ENCODE measurements at regions not wholly inside any gene's neighbourhood (a gene's known extent, or its start where the extent isn't known, plus 50 kb on each side); places are given as distances from the start of the nearest gene placed in this dataset.
A peak's percentile ranks its signal among the peaks of the same experiment; 100 is the strongest.

DNA sequence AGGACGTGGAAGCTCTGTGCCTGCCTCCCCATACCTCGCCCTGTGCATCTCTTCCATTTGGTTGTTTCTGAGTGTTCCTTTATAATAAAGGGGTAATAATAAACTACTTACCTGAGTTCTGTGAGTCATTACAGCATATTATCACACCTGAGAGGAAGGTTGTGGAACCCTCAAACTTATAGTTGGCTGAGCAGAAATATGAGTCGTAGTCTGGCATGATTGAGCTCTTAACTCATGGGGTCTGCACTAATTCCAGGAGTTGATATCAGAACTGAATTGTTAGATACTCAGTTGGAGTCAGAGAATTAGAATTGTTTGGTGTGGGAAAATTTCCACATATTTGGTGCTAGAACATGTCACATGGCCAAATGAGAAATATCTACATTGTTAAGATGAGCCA lies 52.4 kb upstream of the HTR2A start:
- DNase-seq: no peak
- no peak overlapping the region for H3K4me3 ChIP-seq
- peaks cover 5% of the 10 kb centered on the region; the same call in 1 of the 2 replicates for H3F3A ChIP-seq (ENCODE audit: insufficient read depth, low read depth)
- H3K79me2 ChIP-seq (ENCODE audit: low read depth): no peaks in the 10 kb centered on the region
- H4K20me1 ChIP-seq (ENCODE audit: insufficient read depth): no peaks in the 10 kb centered on the region
- TF ChIP-seq CTCF (conservative IDR thresholded peaks at IDR 0.05): no peak
- no peak for TF ChIP-seq EZH2 (IDR thresholded peaks at IDR 0.05; ENCODE audit: low read depth)
- H3K4me2 ChIP-seq: no peak overlapping the region
- H3K4me1 ChIP-seq (replicated peaks; ENCODE audit: insufficient read depth): peaks cover 22% of the 10 kb centered on the region
- no peaks in the 10 kb centered on the region for H3K9me3 ChIP-seq (ENCODE audit: insufficient read depth, low read depth)
- peak overlapping the region; percentile 65 for H3K27ac ChIP-seq
- POLR2A ChIA-PET (ENCODE audit: unreplicated experiment): interaction anchor here (0.7 kb wide), 1 partner anchor 102 kb away, joined by 4 read pairs; no protein-coding TSS in a partner anchor
- no TSS peak for BruUV-seq (replicated peaks)
- intact Hi-C loops (cut with micrococcal nuclease; ENCODE audit: unreplicated experiment): no loop called here
- H2AFZ ChIP-seq: no peak overlapping the region
- CTCF ChIA-PET: no interaction called here
- H3K9me2 ChIP-seq (ENCODE audit: insufficient read depth): no peaks in the 10 kb centered on the region
- no peaks in the 10 kb centered on the region for H3K27me3 ChIP-seq (ENCODE audit: insufficient read depth, low read depth)
- no peaks in the 10 kb centered on the region for H3K36me3 ChIP-seq (ENCODE audit: low read depth)

DNA sequence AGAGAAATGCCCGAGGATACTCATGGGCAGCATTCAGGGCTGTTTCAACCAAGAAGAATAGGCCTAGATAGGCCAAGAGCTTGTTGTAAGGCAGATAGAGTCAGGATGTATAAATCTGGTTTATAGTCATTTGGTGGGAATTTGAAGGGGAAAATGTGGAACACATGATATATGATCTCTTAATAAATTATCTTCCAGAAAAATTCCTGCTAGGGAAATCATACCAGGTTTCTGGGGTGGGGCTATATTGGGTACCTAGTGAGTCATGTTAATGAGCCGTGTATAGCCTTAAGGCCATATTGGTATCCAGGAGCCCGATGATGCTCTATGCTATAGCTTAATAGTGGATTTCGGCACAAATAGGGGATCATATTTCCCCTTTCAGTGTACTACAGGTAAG lies 51.5 kb upstream of the HTR2A start:
- CTCF ChIA-PET: no interaction called here
- TF ChIP-seq EZH2 (IDR thresholded peaks at IDR 0.05; ENCODE audit: low read depth) (no peak), CTCF (conservative IDR thresholded peaks at IDR 0.05) (no peak)
- H2AFZ ChIP-seq: no peak overlapping the region
- peaks cover 22% of the 10 kb centered on the region for H3K4me1 ChIP-seq (replicated peaks; ENCODE audit: insufficient read depth)
- intact Hi-C loops (cut with micrococcal nuclease; ENCODE audit: unreplicated experiment): no loop called here
- H3K4me2 ChIP-seq: no peak overlapping the region
- peak in 1 of 2 experiments; percentile 54 for DNase-seq
- no peaks in the 10 kb centered on the region for H3K9me2 ChIP-seq (ENCODE audit: insufficient read depth)
- no peaks in the 10 kb centered on the region for H4K20me1 ChIP-seq (ENCODE audit: insufficient read depth)
- POLR2A ChIA-PET (ENCODE audit: unreplicated experiment): interaction anchor here (0.7 kb wide), 1 partner anchor 101 kb away, joined by 4 read pairs; no protein-coding TSS in a partner anchor
- no peak overlapping the region for H3K4me3 ChIP-seq
- no TSS peak for BruUV-seq (replicated peaks)
- H3K27me3 ChIP-seq (ENCODE audit: insufficient read depth, low read depth): no peaks in the 10 kb centered on the region
- H3K27ac ChIP-seq: peak overlapping the region; percentile 65
- H3K36me3 ChIP-seq (ENCODE audit: low read depth): no peaks in the 10 kb centered on the region
- no peaks in the 10 kb centered on the region for H3K9me3 ChIP-seq (ENCODE audit: insufficient read depth, low read depth)
- H3K79me2 ChIP-seq (ENCODE audit: low read depth): no peaks in the 10 kb centered on the region
- H3F3A ChIP-seq (ENCODE audit: insufficient read depth, low read depth): peaks cover 5% of the 10 kb centered on the region; the same call in 1 of the 2 replicates

DNA sequence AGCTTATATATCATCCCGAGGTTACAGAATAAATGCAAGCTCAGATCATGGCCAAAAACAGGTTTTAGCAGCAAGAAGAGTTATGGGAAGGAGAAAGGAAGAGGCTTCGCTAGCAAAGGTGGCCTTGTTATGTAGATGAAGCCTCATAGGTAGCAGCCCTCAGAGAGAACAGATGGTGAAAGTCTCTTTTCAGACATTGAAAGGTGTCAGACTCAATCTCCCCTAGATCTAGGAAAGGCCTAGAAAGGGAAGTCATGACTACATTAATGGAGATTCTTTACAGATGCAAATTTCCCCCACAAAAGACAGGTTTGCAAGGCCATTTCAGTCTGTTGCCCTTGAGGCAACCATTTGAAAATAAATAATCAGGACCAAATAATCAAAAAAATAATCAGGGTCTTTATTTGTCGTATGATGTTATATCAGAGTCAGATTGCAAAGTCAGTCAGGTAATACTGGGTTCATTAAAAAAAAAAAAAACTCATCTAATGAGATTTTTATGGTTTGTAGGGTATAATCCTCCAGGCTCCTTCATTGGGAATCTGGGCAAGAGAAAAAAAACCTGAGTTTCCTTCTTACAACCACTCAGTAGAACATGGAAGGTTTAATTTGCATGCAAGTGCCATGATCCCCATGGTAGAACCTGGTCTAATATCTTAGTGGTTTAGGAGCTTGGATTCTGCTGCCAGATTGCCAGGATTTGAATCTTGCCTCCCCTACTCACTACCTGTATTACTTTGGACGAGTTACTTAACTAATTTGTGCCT lies 50.8 kb upstream of the HTR2A start:
- no TSS peak for BruUV-seq (replicated peaks)
- H3K4me3 ChIP-seq: no peak overlapping the region
- intact Hi-C loops (cut with micrococcal nuclease; ENCODE audit: unreplicated experiment): no loop called here
- TF ChIP-seq CTCF (conservative IDR thresholded peaks at IDR 0.05): no peak
- TF ChIP-seq EZH2 (IDR thresholded peaks at IDR 0.05; ENCODE audit: low read depth): no peak
- H3K4me1 ChIP-seq (replicated peaks; ENCODE audit: insufficient read depth): peaks cover 22% of the 10 kb centered on the region
- H3F3A ChIP-seq (ENCODE audit: insufficient read depth, low read depth): peaks cover 5% of the 10 kb centered on the region; the same call in 1 of the 2 replicates
- POLR2A ChIA-PET (ENCODE audit: unreplicated experiment): no interaction called here
- no peaks in the 10 kb centered on the region for H3K36me3 ChIP-seq (ENCODE audit: low read depth)
- peak overlapping the region; percentile 51 for H3K27ac ChIP-seq
- no peaks in the 10 kb centered on the region for H3K9me3 ChIP-seq (ENCODE audit: insufficient read depth, low read depth)
- H4K20me1 ChIP-seq (ENCODE audit: insufficient read depth): no peaks in the 10 kb centered on the region
- CTCF ChIA-PET: no interaction called here
- no peak for DNase-seq
- no peak overlapping the region for H3K4me2 ChIP-seq
- no peaks in the 10 kb centered on the region for H3K9me2 ChIP-seq (ENCODE audit: insufficient read depth)
- no peak overlapping the region; the same call in 1 of the 2 replicates for H2AFZ ChIP-seq
- H3K27me3 ChIP-seq (ENCODE audit: insufficient read depth, low read depth): no peaks in the 10 kb centered on the region
- no peaks in the 10 kb centered on the region for H3K79me2 ChIP-seq (ENCODE audit: low read depth)

Data from PC-9 (cell line).